ENCODE measurements at regions not wholly inside any gene's neighbourhood (a gene's known extent, or its start where the extent isn't known, plus 50 kb on each side); places are given as distances from the start of the nearest gene placed in this dataset.
"Not testable (repeated sequence)": the region's sequence is repeated elsewhere in the genome, so short reads cannot be mapped to it uniquely, and the experiment has no call there.

DNA sequence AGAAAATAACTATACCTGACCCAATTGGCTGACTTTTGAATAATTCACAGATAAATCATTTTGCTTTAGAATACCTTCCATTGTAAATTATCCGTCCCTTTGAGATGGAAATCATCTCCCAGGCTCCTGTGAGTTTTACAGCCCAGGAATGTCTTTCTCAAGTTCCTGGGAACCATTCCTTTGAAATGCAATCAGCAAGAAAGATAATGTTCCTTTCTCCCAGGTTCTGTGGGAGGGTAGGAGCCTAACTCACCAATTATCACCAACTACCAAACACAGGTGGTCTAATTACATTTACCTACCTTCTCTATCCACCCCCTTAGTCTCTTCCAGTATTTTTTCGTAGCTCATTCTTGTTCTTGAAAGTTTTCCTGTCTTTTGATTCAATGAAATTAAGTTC is 1016.0 kb downstream of the SOCS6 start:
- H3K4me3 ChIP-seq = no peak overlapping the region
- H3K36me3 ChIP-seq = no peaks in the 10 kb centered on the region
- no peak for DNase-seq (ENCODE audit: low spot score in 2 of 2)
- no peaks in the 10 kb centered on the region for H3K4me1 ChIP-seq
- TF ChIP-seq POLR2A (IDR thresholded peaks at IDR 0.05) (no peak), EP300 (IDR thresholded peaks at IDR 0.05) (no peak)
- TF ChIP-seq, protein P1, sequence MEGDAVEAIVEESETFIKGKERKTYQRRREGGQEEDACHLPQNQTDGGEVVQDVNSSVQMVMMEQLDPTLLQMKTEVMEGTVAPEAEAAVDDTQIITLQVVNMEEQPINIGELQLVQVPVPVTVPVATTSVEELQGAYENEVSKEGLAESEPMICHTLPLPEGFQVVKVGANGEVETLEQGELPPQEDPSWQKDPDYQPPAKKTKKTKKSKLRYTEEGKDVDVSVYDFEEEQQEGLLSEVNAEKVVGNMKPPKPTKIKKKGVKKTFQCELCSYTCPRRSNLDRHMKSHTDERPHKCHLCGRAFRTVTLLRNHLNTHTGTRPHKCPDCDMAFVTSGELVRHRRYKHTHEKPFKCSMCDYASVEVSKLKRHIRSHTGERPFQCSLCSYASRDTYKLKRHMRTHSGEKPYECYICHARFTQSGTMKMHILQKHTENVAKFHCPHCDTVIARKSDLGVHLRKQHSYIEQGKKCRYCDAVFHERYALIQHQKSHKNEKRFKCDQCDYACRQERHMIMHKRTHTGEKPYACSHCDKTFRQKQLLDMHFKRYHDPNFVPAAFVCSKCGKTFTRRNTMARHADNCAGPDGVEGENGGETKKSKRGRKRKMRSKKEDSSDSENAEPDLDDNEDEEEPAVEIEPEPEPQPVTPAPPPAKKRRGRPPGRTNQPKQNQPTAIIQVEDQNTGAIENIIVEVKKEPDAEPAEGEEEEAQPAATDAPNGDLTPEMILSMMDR (IDR thresholded peaks at IDR 0.05) = no peak
- H3K27ac ChIP-seq = no peak overlapping the region
- no peaks in the 10 kb centered on the region for H3K27me3 ChIP-seq
- WGBS, 2 donors = 35 to 46% methylated on average over 2 of the region's 2 CpGs
- no peaks in the 10 kb centered on the region for H3K9me3 ChIP-seq

DNA sequence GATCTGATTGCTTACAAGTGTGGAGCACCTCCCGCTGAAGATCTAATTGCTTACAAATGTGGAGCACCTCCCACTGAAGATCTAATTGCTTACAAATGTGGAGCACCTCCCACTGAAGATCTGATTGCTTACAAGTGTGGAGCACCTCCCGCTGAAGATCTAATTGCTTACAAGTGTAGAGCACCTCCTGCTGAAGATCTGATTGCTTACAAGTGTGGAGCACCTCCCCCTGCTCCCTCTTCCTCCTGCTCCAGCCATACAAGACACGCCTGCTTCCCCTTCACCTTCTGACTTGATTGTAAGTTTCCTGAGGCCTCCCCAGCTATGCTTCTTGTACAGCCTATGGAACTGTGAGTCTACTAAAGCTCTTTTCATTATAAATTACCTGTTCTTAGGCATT is 1014.9 kb downstream of the SOCS6 start:
- 34 to 41% methylated on average over 2 of the region's 3 CpGs for WGBS, 2 donors
- not testable (repeated sequence) for H3K27ac ChIP-seq

DNA sequence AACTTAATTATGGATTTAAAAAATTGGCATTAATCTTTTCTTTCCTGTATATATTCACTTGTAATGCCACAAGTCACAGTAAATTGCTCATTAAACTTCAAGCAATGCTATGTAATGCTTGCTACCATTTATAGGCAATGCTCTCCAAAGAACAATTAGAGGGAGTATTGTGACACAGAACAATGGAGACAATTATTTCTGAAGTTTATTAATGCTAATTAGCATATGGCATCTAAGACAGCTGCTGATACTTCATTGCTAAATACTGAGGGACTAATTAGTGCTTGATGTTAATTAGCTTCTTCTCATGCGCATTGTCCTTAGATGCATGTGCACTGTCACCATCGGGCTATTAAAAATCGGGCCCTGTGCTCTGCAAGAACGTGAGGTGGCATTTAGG is 1012.8 kb downstream of the SOCS6 start:
- TF ChIP-seq, protein P1 (IDR thresholded peaks at IDR 0.05) = no peak
- TF ChIP-seq EP300 (IDR thresholded peaks at IDR 0.05) (no peak), POLR2A (IDR thresholded peaks at IDR 0.05) (no peak)
- WGBS, 2 donors = 57 to 64% methylated on average over 4 of the region's 4 CpGs

More for the DNA sequence above, 1014.9 kb downstream of the SOCS6 start:
- DNase-seq (ENCODE audit: low spot score in 2 of 2); H3K27me3 ChIP-seq; H3K36me3 ChIP-seq; H3K9me3 ChIP-seq; H3K4me3 ChIP-seq; H3K4me1 ChIP-seq: not testable (repeated sequence)

DNA sequence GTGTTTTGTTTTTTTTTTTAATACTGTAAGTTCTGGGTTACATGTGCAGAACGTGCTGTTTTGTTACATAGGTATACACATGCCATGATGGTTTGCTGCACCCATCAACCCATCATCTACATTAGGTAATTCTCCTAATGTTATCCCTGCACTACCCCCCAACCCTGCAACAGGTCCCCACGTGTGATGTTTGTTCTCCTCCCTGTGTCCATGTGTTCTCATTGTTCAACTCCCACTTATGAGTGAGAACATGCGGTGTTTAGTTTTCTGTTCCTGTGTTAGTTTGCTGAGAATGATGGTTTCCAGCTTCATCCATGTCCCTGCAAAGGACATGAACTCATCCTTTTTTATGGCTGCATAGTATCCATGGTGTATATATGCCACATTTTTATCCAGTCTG is 1005.4 kb downstream of the SOCS6 start:
- H3K36me3 ChIP-seq; H3K9me3 ChIP-seq; DNase-seq (ENCODE audit: low spot score in 2 of 2); H3K27ac ChIP-seq; H3K4me3 ChIP-seq; H3K4me1 ChIP-seq; H3K27me3 ChIP-seq: not testable (repeated sequence)
- WGBS, 2 donors = 72 to 78% methylated on average over 3 of the region's 3 CpGs

More for the DNA sequence above, 1012.8 kb downstream of the SOCS6 start:
- no peak overlapping the region for H3K4me3 ChIP-seq
- no peak overlapping the region for H3K27ac ChIP-seq
- DNase-seq (ENCODE audit: low spot score in 2 of 2) = no peak
- H3K36me3 ChIP-seq = no peaks in the 10 kb centered on the region
- no peaks in the 10 kb centered on the region for H3K27me3 ChIP-seq
- H3K4me1 ChIP-seq = no peaks in the 10 kb centered on the region
- H3K9me3 ChIP-seq = no peaks in the 10 kb centered on the region

DNA sequence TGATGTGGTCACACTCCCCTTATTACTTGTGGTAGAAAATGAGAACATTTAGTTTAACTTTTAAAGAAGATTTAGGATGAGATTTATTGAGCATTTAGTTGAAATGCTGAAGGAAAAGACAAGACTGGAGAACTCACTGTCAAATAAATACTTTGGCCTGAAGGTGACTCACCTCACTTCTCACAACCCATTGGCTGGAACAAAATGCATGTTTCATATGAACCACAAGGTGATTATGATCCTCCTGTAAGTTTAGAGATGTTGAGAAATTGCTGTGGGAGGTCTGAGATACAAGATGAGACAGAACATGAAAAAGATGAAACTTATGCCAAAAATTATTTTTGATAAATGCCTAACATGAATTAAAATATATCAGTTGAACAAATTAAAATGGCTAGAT is 1004.5 kb downstream of the SOCS6 start:
- Histone ChIP-seq H3K27ac (no peak overlapping the region), H3K4me1 (no peaks in the 10 kb centered on the region), H3K36me3 (no peaks in the 10 kb centered on the region), H3K9me3 (no peaks in the 10 kb centered on the region), H3K27me3 (no peaks in the 10 kb centered on the region), H3K4me3 (no peak overlapping the region)
- no peak for DNase-seq (ENCODE audit: low spot score in 2 of 2)
- TF ChIP-seq, protein P1 (IDR thresholded peaks at IDR 0.05) = no peak
- no peak for TF ChIP-seq POLR2A (IDR thresholded peaks at IDR 0.05)
- TF ChIP-seq EP300 (IDR thresholded peaks at IDR 0.05) = no peak

DNA sequence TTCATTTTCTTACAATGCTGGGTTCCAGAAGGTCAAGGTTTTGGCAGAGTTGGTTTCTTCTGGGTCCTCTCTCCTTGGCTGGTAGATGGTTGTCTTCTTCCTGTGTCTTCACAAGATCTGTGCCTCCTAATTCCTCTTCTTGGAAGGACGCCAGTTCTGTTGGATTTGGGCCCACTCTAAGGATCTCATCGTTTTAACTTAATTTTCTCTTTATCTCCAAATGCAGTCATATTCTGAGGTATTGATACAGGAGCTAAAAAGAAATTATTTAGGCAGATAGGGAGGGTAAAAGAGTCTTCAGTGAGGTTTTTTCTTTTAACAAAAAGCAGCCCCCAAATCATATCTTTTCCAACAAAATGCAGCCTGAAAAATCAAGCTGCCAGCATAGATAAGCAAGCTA is 998.4 kb downstream of the SOCS6 start:
- H3K27ac ChIP-seq = no peak overlapping the region
- H3K9me3 ChIP-seq = no peaks in the 10 kb centered on the region
- 36 to 46% methylated on average over 2 of the region's 2 CpGs for WGBS, 2 donors
- no peaks in the 10 kb centered on the region for H3K27me3 ChIP-seq
- H3K36me3 ChIP-seq = no peaks in the 10 kb centered on the region
- no peak overlapping the region for H3K4me3 ChIP-seq
- TF ChIP-seq, protein P1 (IDR thresholded peaks at IDR 0.05) = no peak
- no peak for TF ChIP-seq EP300 (IDR thresholded peaks at IDR 0.05)
- no peak for DNase-seq (ENCODE audit: low spot score in 2 of 2)
- H3K4me1 ChIP-seq = no peaks in the 10 kb centered on the region

All from tibial nerve (tissue), 4 donors.